GM21529 (cell line): ENCODE measurements at regions not wholly inside any gene's neighbourhood (a gene's known extent, or its start where the extent isn't known, plus 50 kb on each side); places are given as distances from the start of the nearest gene placed in this dataset.

Source experiments
- ATAC-seq: cut with Tn5 transposase; IDR thresholded peaks from one replicate; pipeline ENCODE4 v1.9.1; 2021; ENCODE audit not compliant: unreplicated experiment

GRCh38 chr5:11958321-11958720 is 54.1 kb upstream of the CTNND2 start:
- no peak for ATAC-seq

GRCh38 chr5:11955331-11955730 is 51.1 kb upstream of the CTNND2 start:
- no peak for ATAC-seq
